A549 (cell line): ENCODE measurements at regions not wholly inside any gene's neighbourhood (a gene's known extent, or its start where the extent isn't known, plus 50 kb on each side); places are given as distances from the start of the nearest gene placed in this dataset.

ENCODE experiments used
- CTCF ChIP-seq: fragments of >200 bp; sonication (Bioruptor Twin); formaldehyde crosslinking; IDR thresholded peaks from 3 replicates; pipeline ENCODE4 v1.5.1; 2016
- EHMT2 ChIP-seq: fragments of 200-600 bp; sonication (generic); IDR thresholded peaks from 2 replicates; pipeline ENCODE4 v1.6.1; 2016; ENCODE audit warnings: antibody characterized with exemption, low read depth, mild to moderate bottlenecking, moderate library complexity
- EP300 ChIP-seq, 2 experiments: fragments of >200 bp; sonication (Bioruptor Twin); formaldehyde crosslinking; IDR thresholded peaks; 2 replicates in 1 of 2; 3 replicates in 1 of 2; pipeline ENCODE4 v1.6.1; 2016 to 2017
- HDAC2 ChIP-seq: fragments of 200-600 bp; sonication (generic); IDR thresholded peaks from 2 replicates; pipeline ENCODE4 v1.6.1; 2016
- HES2 ChIP-seq: fragments of >200 bp; sonication (Bioruptor Twin); formaldehyde crosslinking; IDR thresholded peaks from 2 replicates; pipeline ENCODE4 v1.6.1; 2016
- PBX3 ChIP-seq: IDR thresholded peaks from 2 replicates; pipeline ENCODE4 v1.6.1; 2012
- POLR2A ChIP-seq: IDR thresholded peaks from 2 replicates; pipeline ENCODE4 v1.6.1; 2012; ENCODE audit warnings: mild to moderate bottlenecking, low read length
- RFX5 ChIP-seq: fragments of 450-650 bp; IDR thresholded peaks from 2 replicates; pipeline ENCODE4 v1.7.1; 2014; ENCODE audit warnings: antibody characterized with exemption, mild to moderate bottlenecking, moderate library complexity

DNA sequence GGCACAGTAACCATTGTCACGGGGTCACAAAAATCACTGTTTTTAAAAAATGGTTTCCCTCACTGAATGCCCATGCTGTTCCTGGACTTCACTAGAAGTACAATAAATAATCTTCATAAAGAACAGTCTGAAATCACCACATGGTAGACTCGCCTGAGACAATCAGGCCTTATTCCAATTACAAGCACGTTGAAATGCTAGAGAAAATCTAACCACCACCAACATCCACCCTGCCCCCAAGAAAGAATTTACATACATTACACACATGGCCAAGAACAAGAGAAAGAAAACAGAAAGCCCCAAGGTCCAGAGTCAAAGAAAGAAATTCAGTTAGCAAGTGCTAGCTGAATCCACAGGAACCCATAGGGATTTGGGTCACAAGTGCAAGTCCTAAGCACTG, 107.0 kb upstream of the ERG start:
- TF ChIP-seq CTCF (no peak), HDAC2 (no peak), EHMT2 (no peak), HES2 (no peak), PBX3 (no peak), RFX5 (no peak), EP300 (IDR thresholded peaks at IDR 0.05) (no peak), POLR2A (no peak)
